ENCODE measurements at regions not wholly inside any gene's neighbourhood (a gene's known extent, or its start where the extent isn't known, plus 50 kb on each side); places are given as distances from the start of the nearest gene placed in this dataset.

GRCh38 chrX:111040377-111041017 is 55.5 kb upstream of the PAK3 start:
- TF ChIP-seq, protein P1, sequence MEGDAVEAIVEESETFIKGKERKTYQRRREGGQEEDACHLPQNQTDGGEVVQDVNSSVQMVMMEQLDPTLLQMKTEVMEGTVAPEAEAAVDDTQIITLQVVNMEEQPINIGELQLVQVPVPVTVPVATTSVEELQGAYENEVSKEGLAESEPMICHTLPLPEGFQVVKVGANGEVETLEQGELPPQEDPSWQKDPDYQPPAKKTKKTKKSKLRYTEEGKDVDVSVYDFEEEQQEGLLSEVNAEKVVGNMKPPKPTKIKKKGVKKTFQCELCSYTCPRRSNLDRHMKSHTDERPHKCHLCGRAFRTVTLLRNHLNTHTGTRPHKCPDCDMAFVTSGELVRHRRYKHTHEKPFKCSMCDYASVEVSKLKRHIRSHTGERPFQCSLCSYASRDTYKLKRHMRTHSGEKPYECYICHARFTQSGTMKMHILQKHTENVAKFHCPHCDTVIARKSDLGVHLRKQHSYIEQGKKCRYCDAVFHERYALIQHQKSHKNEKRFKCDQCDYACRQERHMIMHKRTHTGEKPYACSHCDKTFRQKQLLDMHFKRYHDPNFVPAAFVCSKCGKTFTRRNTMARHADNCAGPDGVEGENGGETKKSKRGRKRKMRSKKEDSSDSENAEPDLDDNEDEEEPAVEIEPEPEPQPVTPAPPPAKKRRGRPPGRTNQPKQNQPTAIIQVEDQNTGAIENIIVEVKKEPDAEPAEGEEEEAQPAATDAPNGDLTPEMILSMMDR (IDR thresholded peaks at IDR 0.05): no peak
- no peak for TF ChIP-seq POLR2A (IDR thresholded peaks at IDR 0.05)

Measured in right lobe of liver (tissue), 4 donors.